K562 (cell line): ENCODE measurements at regions not wholly inside any gene's neighbourhood (a gene's known extent, or its start where the extent isn't known, plus 50 kb on each side); places are given as distances from the start of the nearest gene placed in this dataset.

ENCODE experiments used
- ATAC-seq: fragments of 200-7000 bp; cut with Tn5 transposase; 3 replicates; pipeline ENCODE4 v1.9.1; 2020; ENCODE audit warnings: moderate library complexity
- BruUV-seq: library from RNA; stranded (reverse); fragments of 400-500 nt; replicated peaks from 2 replicates; lab custom pipeline; 2021; lab: Mats Ljungman, UMichigan
- CTCF ChIA-PET: fragments of 300-600 bp; formaldehyde crosslinking; extraction: SDS; loops from one replicate; lab custom pipeline; 2021; ENCODE audit warnings: low intra/inter-chr PET ratio; lab: Yijun Ruan, JAX
- POLR2A ChIA-PET: fragments of 300-600, 350-650 bp; sonication (Branson Sonifier 250); formaldehyde crosslinking; extraction: SDS; loops from one replicate; lab custom pipeline; 2021; ENCODE audit warnings: antibody characterized with exemption, inconsistent platforms; lab: Yijun Ruan, JAX
- DNase-seq, 4 experiments: peaks; one replicate each; pipeline versions ENCODE4 v3.0.0 to v3.0.0-alpha.2; 2011 to 2018; ENCODE audit warnings: low spot score in 3 of 4, mixed read lengths in 3 of 4; ENCODE audit errors: extremely low read depth in 1 of 4
- FAIRE-seq: peaks from 2 replicates; lab custom pipeline; 2011; peaks lifted over from hg19 to GRCh38; lab: Jason Lieb, UNC
- H2AFZ ChIP-seq: 2 replicates; pipeline ENCODE4 v1.6.0; 2011; ENCODE audit warnings: low read depth, low read length, control low read depth, inconsistent platforms
- H3K27ac ChIP-seq: fragments of 200-600 bp; 3 replicates; pipeline ENCODE4 v1.8.0; 2011; ENCODE audit warnings: low read depth, mild to moderate bottlenecking, control low read depth, inconsistent platforms, low read length, moderate library complexity, mixed read lengths; ENCODE audit errors: extremely low read depth
- H3K27me3 ChIP-seq, 2 experiments: fragments of 300-600 bp in 1 of 2; 2 replicates in 1 of 2; 3 replicates in 1 of 2; pipeline versions ENCODE4 v1.6.0 to v1.8.0; 2011; ENCODE audit warnings: inconsistent platforms in 2 of 2, low read length in 2 of 2, mild to moderate bottlenecking in 1 of 2, mixed read lengths in 1 of 2, moderate library complexity in 1 of 2; ENCODE audit not compliant: control insufficient read depth in 2 of 2, insufficient read depth in 2 of 2
- H3K36me3 ChIP-seq: fragments of 300-600 bp; 3 replicates; pipeline ENCODE4 v1.8.0; 2011; ENCODE audit warnings: mild to moderate bottlenecking, low read length, inconsistent platforms; ENCODE audit not compliant: control insufficient read depth, insufficient read depth
- H3K4me1 ChIP-seq, 2 experiments: fragments of 200-600 bp in 1 of 2; replicated peaks in 1 of 2; 2 replicates in 1 of 2; 3 replicates in 1 of 2; pipeline versions ENCODE4 v1.5.1 to v1.8.0; 2011; ENCODE audit warnings: inconsistent platforms in 2 of 2, low read length in 2 of 2, mild to moderate bottlenecking in 1 of 2, mixed read lengths in 1 of 2, moderate library complexity in 1 of 2; ENCODE audit not compliant: control insufficient read depth in 2 of 2, insufficient read depth in 2 of 2
- H3K4me2 ChIP-seq: 2 replicates; pipeline ENCODE4 v1.6.1; 2011; ENCODE audit warnings: low read length, control low read depth, inconsistent platforms, mixed read lengths; ENCODE audit not compliant: insufficient read depth
- H3K4me3 ChIP-seq: fragments of 200-600 bp; sonication (generic), shearing (Covaris generic); 2 replicates; pipeline ENCODE4 v1.5.1; 2016; ENCODE audit warnings: control low read depth, inconsistent platforms
- H3K79me2 ChIP-seq: fragments of 200-600 bp; 3 replicates; pipeline ENCODE4 v1.8.0; 2011; ENCODE audit warnings: low read length, inconsistent platforms; ENCODE audit not compliant: control insufficient read depth, insufficient read depth
- H3K9ac ChIP-seq, 2 experiments: 2 replicates each; pipeline versions ENCODE4 v1.6.0 to v1.6.1; 2011; ENCODE audit warnings: low read depth in 2 of 2, low read length in 2 of 2, control low read depth in 1 of 2, inconsistent platforms in 1 of 2, mild to moderate bottlenecking in 1 of 2, mixed read lengths in 1 of 2; ENCODE audit not compliant: insufficient read depth in 1 of 2
- H3K9me1 ChIP-seq: one replicate; pipeline ENCODE4 v1.6.0; 2011; ENCODE audit warnings: inconsistent platforms, mild to moderate bottlenecking, low read length, moderate library complexity; ENCODE audit not compliant: control insufficient read depth, insufficient read depth
- H3K9me3 ChIP-seq: replicated peaks from 2 replicates; pipeline ENCODE4 v1.5.1; 2011; ENCODE audit warnings: low read depth, low read length, inconsistent platforms; ENCODE audit not compliant: control insufficient read depth, insufficient read depth
- H4K20me1 ChIP-seq: replicated peaks from 2 replicates; pipeline ENCODE4 v1.6.1; 2011; ENCODE audit warnings: low read length, inconsistent platforms, mixed read lengths; ENCODE audit not compliant: control insufficient read depth, insufficient read depth
- CHCHD3 ChIP-seq: fragments of 250-450 bp; sonication (Bioruptor Pico); IDR thresholded peaks from 2 replicates; pipeline ENCODE4 v2.1.2; 2022; ENCODE audit warnings: mild to moderate bottlenecking
- HNRNPH1 ChIP-seq: fragments of 200-400 bp; formaldehyde crosslinking; optimal IDR thresholded peaks from 2 replicates; pipeline ENCODE3; 2017; ENCODE audit warnings: low read depth, mild to moderate bottlenecking, low read length, moderate library complexity
- ID3 ChIP-seq, 2 experiments: fragments of 250-450 bp in 1 of 2; fragments of 450-650 bp in 1 of 2; sonication (Bioruptor Pico) in 1 of 2; IDR thresholded peaks; 2 replicates each; pipeline versions ENCODE4 v1.6.1 to v1.8.0; 2016 to 2021; ENCODE audit warnings: mild to moderate bottlenecking in 2 of 2, moderate library complexity in 2 of 2, missing compliant biosample characterization in 1 of 2, missing genetic modification characterization in 1 of 2
- NFYB ChIP-seq: IDR thresholded peaks from 2 replicates; pipeline ENCODE4 v1.6.1; 2011; ENCODE audit warnings: mild to moderate bottlenecking, moderate library complexity; ENCODE audit not compliant: insufficient read length; ENCODE audit errors: extremely low read depth
- PATZ1 ChIP-seq: fragments of 250-450 bp; sonication (Bioruptor Pico); IDR thresholded peaks from 2 replicates; pipeline ENCODE4 v1.5.0; 2020; ENCODE audit warnings: mild to moderate bottlenecking, borderline replicate concordance
- PHTF2 ChIP-seq: fragments of 250-450 bp; sonication (Bioruptor Pico); IDR thresholded peaks from 2 replicates; pipeline ENCODE4 v1.5.0; 2021; ENCODE audit warnings: mild to moderate bottlenecking
- POLR3A ChIP-seq: IDR thresholded peaks from 2 replicates; pipeline ENCODE4 v1.6.1; 2011; ENCODE audit warnings: borderline replicate concordance, mild to moderate bottlenecking, moderate library complexity; ENCODE audit not compliant: insufficient read length, insufficient read depth; ENCODE audit errors: extremely low read depth
- PRMT5 ChIP-seq: sonication (generic); formaldehyde crosslinking; IDR thresholded peaks from 2 replicates; pipeline ENCODE4 v1.5.0; 2020; ENCODE audit warnings: missing genetic modification reagents
- RBM14 ChIP-seq: fragments of 200-400 bp; formaldehyde crosslinking; IDR thresholded peaks from 2 replicates; pipeline ENCODE4 v1.6.1; 2018; ENCODE audit warnings: low read depth, mild to moderate bottlenecking, low read length, moderate library complexity, borderline replicate concordance; ENCODE audit not compliant: insufficient read depth
- RNF219 ChIP-seq: fragments of 250-450 bp; sonication (Bioruptor Pico); IDR thresholded peaks from 2 replicates; pipeline ENCODE4 v1.5.0; 2022; ENCODE audit warnings: mild to moderate bottlenecking
- SMARCA4 ChIP-seq: fragments of 450-650 bp; IDR thresholded peaks from 2 replicates; pipeline ENCODE4 v1.6.1; 2016
- ZNF174 ChIP-seq: fragments of 250-450 bp; sonication (Bioruptor Pico); IDR thresholded peaks from 2 replicates; pipeline ENCODE4 v1.4.0; 2020; ENCODE audit warnings: mild to moderate bottlenecking
- ZNF561 ChIP-seq: fragments of 450-650 bp; formaldehyde crosslinking; conservative IDR thresholded peaks from 2 replicates; pipeline ENCODE4 v1.4.0; 2020; ENCODE audit warnings: mild to moderate bottlenecking, moderate library complexity
- WGBS: fragments of 100-300 bp; shearing (Covaris generic); methylation state at CpG from one replicate; pipeline ENCODE4 v1.1.6; 2016; ENCODE audit warnings: low coverage, mixed read lengths; ENCODE audit not compliant: insufficient coverage; ENCODE audit errors: missing lambda C conversion rate; 5-methylcytosine and 5-hydroxymethylcytosine counted together
- in situ Hi-C: fragments of 300-500 bp; cut with MboI; formaldehyde crosslinking; loops from 4 replicates; pipeline ENCODE4 v1.15.0; 2018; ENCODE audit warnings: inconsistent platforms, mixed read lengths
- intact Hi-C: fragments of 100-400 bp; cut with micrococcal nuclease; formaldehyde crosslinking; loops from 2 replicates; pipeline ENCODE4 v1.14.2; 2022

- WGBS, result 0% methylated on average over 2 of the region's 2 CpGs
- Histone ChIP-seq H3K36me3 (no peaks in the 10 kb centered on the region), H4K20me1 (no peaks in the 10 kb centered on the region), H3K9me3 (no peaks in the 10 kb centered on the region), H3K27ac (no peak overlapping the region), H3K27me3 (no peaks in the 10 kb centered on the region), H3K9me1 (no peaks in the 10 kb centered on the region), H2AFZ (no peak overlapping the region), H3K79me2 (no peaks in the 10 kb centered on the region), H3K9ac (no peak overlapping the region), H3K4me1 (no peaks in the 10 kb centered on the region), H3K4me2 (no peak overlapping the region), H3K4me3 (no peak overlapping the region)
- no TSS peak for BruUV-seq
- ChIA-PET CTCF (no interaction called here), POLR2A (no interaction called here)
- intact Hi-C loops (no loop called here), in situ Hi-C loops (no loop called here)
- TF ChIP-seq RBM14 (no peak), PHTF2 (CRISPR knock-in tag) (no peak), RNF219 (CRISPR knock-in tag) (no peak), ZNF174 (CRISPR knock-in tag) (no peak), PRMT5 (CRISPR knock-in tag) (no peak), HNRNPH1 (no peak), SMARCA4 (no peak), PATZ1 (no peak), ID3 (CRISPR knock-in tag; IDR thresholded peaks at IDR 0.05) (no peak), ID3 (tag; IDR thresholded peaks at IDR 0.05) (no peak), POLR3A (no peak), ZNF561 (CRISPR knock-in tag) (no peak), NFYB (no peak), CHCHD3 (CRISPR knock-in tag) (no peak)
- DNase-seq, result no peak
- FAIRE-seq, result no peak
- no peak for ATAC-seq
Observed at GRCh38 chr17:71380936-71381335, 739.9 kb upstream of the SOX9 start.
